Fibroblast of lung (primary cell): ENCODE measurements at regions not wholly inside any gene's neighbourhood (a gene's known extent, or its start where the extent isn't known, plus 50 kb on each side); places are given as distances from the start of the nearest gene placed in this dataset.

Experiments
- DNase-seq, 2 donors: peaks; one replicate each; pipeline versions ENCODE4 v3.0.0 to v3.0.0-alpha.2; 2010; ENCODE audit warnings: low read depth in 2 of 2
- H2AFZ ChIP-seq: 2 replicates; pipeline ENCODE4 v1.5.1; 2012; ENCODE audit warnings: low read length, control low read depth, inconsistent platforms
- H3K27ac ChIP-seq: 2 replicates; pipeline ENCODE4 v1.5.1; 2011; ENCODE audit warnings: low read length, control low read depth; ENCODE audit not compliant: insufficient read depth
- H3K27me3 ChIP-seq: 2 replicates; pipeline ENCODE4 v1.5.1; 2011; ENCODE audit warnings: mild to moderate bottlenecking, low read length; ENCODE audit not compliant: control insufficient read depth, insufficient read depth
- H3K36me3 ChIP-seq: 2 replicates; pipeline ENCODE4 v1.5.1; 2011; ENCODE audit warnings: low read length; ENCODE audit not compliant: control insufficient read depth, insufficient read depth
- H3K4me1 ChIP-seq: 2 replicates; pipeline ENCODE4 v1.5.1; 2011; ENCODE audit warnings: low read length; ENCODE audit not compliant: control insufficient read depth, insufficient read depth; ENCODE audit errors: extremely low read depth
- H3K4me2 ChIP-seq: 2 replicates; pipeline ENCODE4 v1.5.1; 2011; ENCODE audit warnings: low read length, control low read depth; ENCODE audit not compliant: insufficient read depth; ENCODE audit errors: extremely low read depth
- H3K4me3 ChIP-seq, 4 experiments: fragments of 200-600 bp in 1 of 4; sonication (generic) in 1 of 4; replicated peaks in 1 of 4; 2 replicates each; pipeline ENCODE4 v1.5.1; 2011 to 2016; ENCODE audit warnings: low read length in 4 of 4, low read depth in 3 of 4, mild to moderate bottlenecking in 3 of 4, control low read depth in 2 of 4, inconsistent platforms in 1 of 4, mixed read lengths in 1 of 4; ENCODE audit not compliant: insufficient read depth in 1 of 4; ENCODE audit errors: control extremely low read depth in 1 of 4
- H3K79me2 ChIP-seq: 2 replicates; pipeline ENCODE4 v1.5.1; 2012; ENCODE audit warnings: mild to moderate bottlenecking, low read length, inconsistent platforms; ENCODE audit not compliant: control insufficient read depth, insufficient read depth
- H3K9ac ChIP-seq: 2 replicates; pipeline ENCODE4 v1.5.1; 2011; ENCODE audit warnings: mild to moderate bottlenecking, low read length, control low read depth; ENCODE audit not compliant: insufficient read depth
- H3K9me3 ChIP-seq: 2 replicates; pipeline ENCODE4 v1.5.1; 2012; ENCODE audit warnings: low read depth, low read length; ENCODE audit not compliant: control insufficient read depth, insufficient read depth
- H4K20me1 ChIP-seq: 2 replicates; pipeline ENCODE4 v1.5.1; 2011; ENCODE audit warnings: low read length; ENCODE audit not compliant: control insufficient read depth, insufficient read depth; ENCODE audit errors: extremely low read depth
- EZH2 ChIP-seq: IDR thresholded peaks from 2 replicates; pipeline ENCODE4 v1.5.1; 2012; ENCODE audit warnings: low read length, control low read depth, mild to moderate bottlenecking; ENCODE audit errors: missing control alignments
- TF ChIP-seq, protein P1 (sequence below), 2 donors: IDR thresholded peaks in 1 of 2; conservative IDR thresholded peaks in 1 of 2; 1 replicate in 1 of 2; 2 replicates in 1 of 2; pipeline ENCODE4 v1.5.1; 2011 to 2012; ENCODE audit warnings: low read length in 2 of 2, control low read depth in 1 of 2, inconsistent platforms in 1 of 2, low read depth in 1 of 2, mild to moderate bottlenecking in 1 of 2

DNA sequence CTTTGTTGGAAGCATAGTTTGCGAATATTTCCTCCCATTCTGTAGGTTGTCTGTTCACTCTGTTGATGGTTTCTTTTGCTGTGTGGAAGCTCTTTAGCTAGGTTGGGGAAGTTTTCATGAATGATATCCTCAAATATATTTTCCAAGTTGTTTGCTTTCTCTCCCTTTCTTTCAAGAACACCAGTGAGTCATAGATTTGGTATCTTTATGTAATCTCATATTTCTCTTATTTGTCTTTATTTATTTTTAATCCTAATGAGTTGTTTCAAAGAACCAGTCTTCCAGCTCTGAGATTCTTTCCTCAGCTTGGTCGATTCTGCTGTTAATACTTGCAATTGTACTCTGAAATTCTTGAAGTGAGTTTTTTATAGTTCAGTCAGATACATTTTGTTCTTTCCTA is 628.0 kb upstream of the ID4 start:
- no peak overlapping the region for H3K4me2 ChIP-seq
- no peaks in the 10 kb centered on the region for H3K36me3 ChIP-seq
- H3K27me3 ChIP-seq, result no peaks in the 10 kb centered on the region
- H3K9ac ChIP-seq, result no peak overlapping the region
- no peak overlapping the region for H3K4me3 ChIP-seq
- no peaks in the 10 kb centered on the region for H4K20me1 ChIP-seq
- H3K79me2 ChIP-seq, result no peaks in the 10 kb centered on the region
- TF ChIP-seq, protein P1, sequence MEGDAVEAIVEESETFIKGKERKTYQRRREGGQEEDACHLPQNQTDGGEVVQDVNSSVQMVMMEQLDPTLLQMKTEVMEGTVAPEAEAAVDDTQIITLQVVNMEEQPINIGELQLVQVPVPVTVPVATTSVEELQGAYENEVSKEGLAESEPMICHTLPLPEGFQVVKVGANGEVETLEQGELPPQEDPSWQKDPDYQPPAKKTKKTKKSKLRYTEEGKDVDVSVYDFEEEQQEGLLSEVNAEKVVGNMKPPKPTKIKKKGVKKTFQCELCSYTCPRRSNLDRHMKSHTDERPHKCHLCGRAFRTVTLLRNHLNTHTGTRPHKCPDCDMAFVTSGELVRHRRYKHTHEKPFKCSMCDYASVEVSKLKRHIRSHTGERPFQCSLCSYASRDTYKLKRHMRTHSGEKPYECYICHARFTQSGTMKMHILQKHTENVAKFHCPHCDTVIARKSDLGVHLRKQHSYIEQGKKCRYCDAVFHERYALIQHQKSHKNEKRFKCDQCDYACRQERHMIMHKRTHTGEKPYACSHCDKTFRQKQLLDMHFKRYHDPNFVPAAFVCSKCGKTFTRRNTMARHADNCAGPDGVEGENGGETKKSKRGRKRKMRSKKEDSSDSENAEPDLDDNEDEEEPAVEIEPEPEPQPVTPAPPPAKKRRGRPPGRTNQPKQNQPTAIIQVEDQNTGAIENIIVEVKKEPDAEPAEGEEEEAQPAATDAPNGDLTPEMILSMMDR (conservative IDR thresholded peaks at IDR 0.05 in 1 of 2, IDR thresholded peaks at IDR 0.05 in 1 of 2; ENCODE audit: low read depth in 1 of 2, low read length in 2 of 2), result no peak
- TF ChIP-seq EZH2, result no peak
- H2AFZ ChIP-seq, result no peak overlapping the region
- no peaks in the 10 kb centered on the region for H3K4me1 ChIP-seq
- no peaks in the 10 kb centered on the region for H3K9me3 ChIP-seq
- DNase-seq, result peak in 1 of 2 donors; percentile 8
- H3K27ac ChIP-seq, result no peak overlapping the region

DNA sequence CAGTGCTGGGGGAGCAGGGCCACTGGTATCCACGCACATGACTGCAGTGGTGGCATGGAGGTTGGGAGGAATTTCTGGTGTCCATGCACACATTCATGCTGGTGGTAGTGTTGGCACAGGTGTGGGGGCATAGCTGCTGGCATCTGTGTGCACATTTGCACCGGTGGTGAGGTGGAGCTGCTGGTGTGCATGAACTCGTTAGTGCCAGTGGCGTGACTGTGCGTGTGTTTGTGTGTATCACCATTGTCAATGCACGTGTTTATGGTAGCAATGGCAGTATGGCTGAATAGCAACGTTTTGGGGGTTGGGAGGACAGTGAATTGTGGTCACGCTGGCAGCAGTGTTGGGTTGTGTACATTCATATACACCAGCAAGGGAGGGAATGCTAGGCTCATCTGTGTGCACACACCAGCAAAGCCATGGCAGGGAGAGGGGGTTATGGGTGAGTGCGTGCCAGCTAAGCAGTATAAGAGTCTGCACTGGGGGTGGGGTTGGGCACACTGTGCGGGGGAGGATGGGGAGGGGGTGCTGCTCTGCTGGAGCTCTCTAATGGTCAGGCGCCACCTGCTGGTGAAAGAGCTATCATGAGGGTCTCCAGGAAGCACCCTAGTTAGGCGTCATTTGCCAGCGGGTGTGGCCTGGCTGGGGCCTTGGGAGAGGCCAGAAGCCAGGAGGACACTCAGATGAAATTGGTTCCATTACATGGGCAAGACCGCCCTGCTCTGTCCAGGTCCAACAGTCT is 626.1 kb upstream of the ID4 start:
- H3K4me1 ChIP-seq, result no peaks in the 10 kb centered on the region
- no peak for DNase-seq

DNA sequence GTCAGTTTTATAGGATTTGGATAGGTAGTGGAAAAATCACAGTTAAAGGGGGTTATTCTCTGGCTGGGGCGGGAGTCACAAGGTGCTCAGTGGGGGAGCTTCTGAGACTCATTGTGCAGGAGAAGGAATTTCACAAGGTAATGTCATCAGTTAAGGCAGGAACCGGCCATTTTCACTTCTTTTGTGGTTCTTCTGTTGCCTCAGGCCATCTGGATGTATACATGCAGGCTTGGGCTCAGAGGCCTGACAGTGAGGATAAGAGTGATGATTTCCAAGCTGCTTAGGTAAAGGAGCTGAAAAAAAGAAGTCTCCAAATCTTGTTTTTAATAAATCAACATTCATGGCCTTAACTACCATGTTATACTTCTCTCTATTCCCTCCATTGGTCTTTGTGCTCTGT is 622.9 kb upstream of the ID4 start:
- no peak overlapping the region for H3K27ac ChIP-seq
- H3K27me3 ChIP-seq, result no peaks in the 10 kb centered on the region
- H2AFZ ChIP-seq, result no peak overlapping the region
- H3K36me3 ChIP-seq, result no peaks in the 10 kb centered on the region
- H3K4me3 ChIP-seq, result no peak overlapping the region
- DNase-seq, result no peak
- H3K79me2 ChIP-seq, result no peaks in the 10 kb centered on the region
- no peaks in the 10 kb centered on the region for H4K20me1 ChIP-seq
- TF ChIP-seq, protein P1 (conservative IDR thresholded peaks at IDR 0.05 in 1 of 2, IDR thresholded peaks at IDR 0.05 in 1 of 2; ENCODE audit: low read depth in 1 of 2, low read length in 2 of 2), result no peak
- TF ChIP-seq EZH2, result no peak
- H3K9me3 ChIP-seq, result no peaks in the 10 kb centered on the region
- H3K4me1 ChIP-seq, result no peaks in the 10 kb centered on the region
- H3K4me2 ChIP-seq, result no peak overlapping the region
- H3K9ac ChIP-seq, result no peak overlapping the region

More for the DNA sequence above, 626.1 kb upstream of the ID4 start:
- no peaks in the 10 kb centered on the region for H3K79me2 ChIP-seq
- no peak overlapping the region for H2AFZ ChIP-seq
- H4K20me1 ChIP-seq, result no peaks in the 10 kb centered on the region
- no peak for TF ChIP-seq EZH2
- TF ChIP-seq, protein P1 (conservative IDR thresholded peaks at IDR 0.05 in 1 of 2, IDR thresholded peaks at IDR 0.05 in 1 of 2; ENCODE audit: low read depth in 1 of 2, low read length in 2 of 2), result no peak
- H3K27ac ChIP-seq, result no peak overlapping the region
- H3K27me3 ChIP-seq, result no peaks in the 10 kb centered on the region
- no peak overlapping the region for H3K9ac ChIP-seq
- no peaks in the 10 kb centered on the region for H3K9me3 ChIP-seq
- no peak overlapping the region for H3K4me2 ChIP-seq
- no peaks in the 10 kb centered on the region for H3K36me3 ChIP-seq
- H3K4me3 ChIP-seq, result no peak overlapping the region
